Neural cell (in vitro differentiated cells): ENCODE measurements at regions not wholly inside any gene's neighbourhood (a gene's known extent, or its start where the extent isn't known, plus 50 kb on each side); places are given as distances from the start of the nearest gene placed in this dataset.

Experiments used
- H2AFZ ChIP-seq: fragments of 200-600, 300-800 bp; sonication (generic), shearing (Covaris generic); 2 replicates; pipeline ENCODE4 v1.6.0; 2014; ENCODE audit warnings: low read depth, mild to moderate bottlenecking, antibody characterized with exemption, low read length, moderate library complexity
- H3F3A ChIP-seq: fragments of 200-600 bp; shearing (Covaris generic); 2 replicates; pipeline ENCODE4 v1.6.1; 2016; ENCODE audit warnings: mild to moderate bottlenecking, moderate library complexity, mixed read lengths, antibody characterized with exemption, low read length; ENCODE audit not compliant: insufficient read depth, poor library complexity, severe bottlenecking
- H3K27ac ChIP-seq: fragments of 200-600, 300-800 bp; sonication (generic), shearing (Covaris generic); 2 replicates; pipeline ENCODE4 v1.5.1; 2014; ENCODE audit warnings: mild to moderate bottlenecking, low read length, moderate library complexity
- H3K27me3 ChIP-seq: fragments of 300-800, 200-600 bp; sonication (generic), shearing (Covaris generic); 2 replicates; pipeline ENCODE4 v1.6.0; 2014; ENCODE audit warnings: mild to moderate bottlenecking, low read depth, low read length, moderate library complexity; ENCODE audit not compliant: insufficient read depth
- H3K36me3 ChIP-seq: fragments of 300-800, 200-600 bp; sonication (generic), shearing (Covaris generic); 2 replicates; pipeline ENCODE4 v1.5.1; 2014; ENCODE audit warnings: mild to moderate bottlenecking, antibody characterized with exemption, low read length, moderate library complexity; ENCODE audit not compliant: insufficient read depth
- H3K4me2 ChIP-seq: fragments of 300-800, 200-600 bp; sonication (generic), shearing (Covaris generic); 2 replicates; pipeline ENCODE4 v1.6.0; 2014; ENCODE audit warnings: mild to moderate bottlenecking, low read length
- H3K4me3 ChIP-seq: fragments of 300-800, 200-600 bp; sonication (generic), shearing (Covaris generic); 2 replicates; pipeline ENCODE4 v1.5.1; 2014; ENCODE audit warnings: mild to moderate bottlenecking, low read length, moderate library complexity
- H3K79me2 ChIP-seq: fragments of 200-600 bp; shearing (Covaris generic); replicated peaks from 2 replicates; pipeline ENCODE4 v1.6.0; 2014; ENCODE audit warnings: mild to moderate bottlenecking, low read length, moderate library complexity; ENCODE audit not compliant: insufficient read depth
- H3K9ac ChIP-seq: fragments of 300-800, 200-600 bp; sonication (generic), shearing (Covaris generic); 2 replicates; pipeline ENCODE4 v1.6.1; 2016; ENCODE audit warnings: mild to moderate bottlenecking, low read length, mixed read lengths
- H3K9me2 ChIP-seq: fragments of 200-600 bp; shearing (Covaris generic); 2 replicates; pipeline ENCODE4 v1.6.1; 2016; ENCODE audit warnings: mild to moderate bottlenecking, low read length, mixed read lengths; ENCODE audit not compliant: insufficient read depth
- H3K9me3 ChIP-seq: fragments of 200-600, 300-800 bp; sonication (generic), shearing (Covaris generic); 2 replicates; pipeline ENCODE4 v1.6.1; 2016; ENCODE audit warnings: mild to moderate bottlenecking, mixed run types, low read length, moderate library complexity, mixed read lengths
- H4K20me1 ChIP-seq: fragments of 200-600 bp; shearing (Covaris generic); 2 replicates; pipeline ENCODE4 v1.6.1; 2016; ENCODE audit warnings: mild to moderate bottlenecking, mixed run types; ENCODE audit not compliant: insufficient read depth
- CTCF ChIP-seq: fragments of 450-650 bp; IDR thresholded peaks from 2 replicates; pipeline ENCODE4 v1.5.1; 2014; ENCODE audit warnings: antibody characterized with exemption, mild to moderate bottlenecking, moderate library complexity; ENCODE audit not compliant: poor library complexity, severe bottlenecking
- EP300 ChIP-seq: fragments of 450-650 bp; conservative IDR thresholded peaks from 2 replicates; pipeline ENCODE4 v1.6.1; 2014; ENCODE audit warnings: antibody characterized with exemption, mild to moderate bottlenecking, moderate library complexity; ENCODE audit not compliant: poor library complexity, severe bottlenecking
- EZH2 ChIP-seq: fragments of 200-600, 300-800 bp; shearing (Covaris generic), sonication (generic); IDR thresholded peaks from 2 replicates; pipeline ENCODE4 v1.6.1; 2014; ENCODE audit warnings: antibody characterized with exemption, low read length, borderline replicate concordance, mild to moderate bottlenecking; ENCODE audit not compliant: insufficient read depth, poor library complexity, severe bottlenecking
- MXI1 ChIP-seq: fragments of 450-650 bp; conservative IDR thresholded peaks from 2 replicates; pipeline ENCODE4 v1.6.1; 2014; ENCODE audit warnings: antibody characterized with exemption, mild to moderate bottlenecking; ENCODE audit not compliant: poor library complexity, severe bottlenecking
- POLR2AphosphoS5 ChIP-seq: IDR thresholded peaks from 2 replicates; pipeline ENCODE4 v1.6.1; 2012
- RAD21 ChIP-seq: fragments of 450-650 bp; conservative IDR thresholded peaks from 2 replicates; pipeline ENCODE4 v1.6.1; 2014; ENCODE audit warnings: antibody characterized with exemption, mild to moderate bottlenecking, moderate library complexity
- REST ChIP-seq: IDR thresholded peaks from 2 replicates; pipeline ENCODE4 v1.6.1; 2012; ENCODE audit warnings: borderline replicate concordance
- SMC3 ChIP-seq: fragments of 450-650 bp; conservative IDR thresholded peaks from 2 replicates; pipeline ENCODE4 v1.6.1; 2014; ENCODE audit warnings: antibody characterized with exemption, mild to moderate bottlenecking, moderate library complexity; ENCODE audit not compliant: poor library complexity
- TAF1 ChIP-seq: IDR thresholded peaks from 2 replicates; pipeline ENCODE4 v1.6.1; 2012; ENCODE audit warnings: low read depth

GRCh38 chr14:100441271-100441947, 118.3 kb downstream of the SLC25A47 start:
- no peak overlapping the region for H3K4me3 ChIP-seq
- no peak overlapping the region for H2AFZ ChIP-seq
- peak overlapping the region; percentile 42 for H3K9ac ChIP-seq
- H3F3A ChIP-seq, result peaks cover 5% of the 10 kb centered on the region
- H3K9me3 ChIP-seq, result no peaks in the 10 kb centered on the region
- no peaks in the 10 kb centered on the region for H3K36me3 ChIP-seq
- no peaks in the 10 kb centered on the region for H4K20me1 ChIP-seq
- H3K79me2 ChIP-seq, result peaks cover 4% of the 10 kb centered on the region
- no peak overlapping the region for H3K4me2 ChIP-seq
- peak overlapping the region; percentile 70 for H3K27ac ChIP-seq
- no peaks in the 10 kb centered on the region for H3K9me2 ChIP-seq
- no peaks in the 10 kb centered on the region for H3K27me3 ChIP-seq
- no peak for TF ChIP-seq MXI1
- no peak for TF ChIP-seq RAD21
- no peak for TF ChIP-seq EZH2
- TF ChIP-seq SMC3, result no peak
- TF ChIP-seq CTCF, result no peak
- TF ChIP-seq REST, result no peak
- no peak for TF ChIP-seq POLR2AphosphoS5
- TF ChIP-seq TAF1, result no peak
- no peak for TF ChIP-seq EP300

GRCh38 chr14:100442036-100442435, 118.9 kb downstream of the SLC25A47 start:
- Histone ChIP-seq H2AFZ (no peak overlapping the region), H3K27me3 (no peaks in the 10 kb centered on the region), H4K20me1 (no peaks in the 10 kb centered on the region), H3K79me2 (peaks cover 4% of the 10 kb centered on the region), H3K9me2 (no peaks in the 10 kb centered on the region), H3K36me3 (no peaks in the 10 kb centered on the region), H3K9me3 (no peaks in the 10 kb centered on the region), H3K4me3 (no peak overlapping the region), H3K9ac (no peak overlapping the region), H3K27ac (no peak overlapping the region), H3F3A (peaks cover 5% of the 10 kb centered on the region), H3K4me2 (no peak overlapping the region)
- TF ChIP-seq POLR2AphosphoS5 (no peak), MXI1 (no peak), CTCF (no peak), EZH2 (no peak), RAD21 (no peak), REST (no peak), EP300 (no peak), SMC3 (no peak), TAF1 (no peak)
